Fibroblast of upper back skin (primary cell): ENCODE measurements at regions not wholly inside any gene's neighbourhood (a gene's known extent, or its start where the extent isn't known, plus 50 kb on each side); places are given as distances from the start of the nearest gene placed in this dataset.
"Not testable (repeated sequence)": the region's sequence is repeated elsewhere in the genome, so short reads cannot be mapped to it uniquely, and the experiment has no call there.

ENCODE experiments used
- DNase-seq: peaks from one replicate; pipeline ENCODE4 v3.0.0-alpha.2; 2013

- DNase-seq = peak; percentile 60
These were observed 138.2 kb downstream of the PLCE1 start for GRCh38 chr10:94131885-94132284.

GRCh38 chr10:94133239-94133638, 139.5 kb downstream of the PLCE1 start:
- peak; percentile 36 for DNase-seq

DNA sequence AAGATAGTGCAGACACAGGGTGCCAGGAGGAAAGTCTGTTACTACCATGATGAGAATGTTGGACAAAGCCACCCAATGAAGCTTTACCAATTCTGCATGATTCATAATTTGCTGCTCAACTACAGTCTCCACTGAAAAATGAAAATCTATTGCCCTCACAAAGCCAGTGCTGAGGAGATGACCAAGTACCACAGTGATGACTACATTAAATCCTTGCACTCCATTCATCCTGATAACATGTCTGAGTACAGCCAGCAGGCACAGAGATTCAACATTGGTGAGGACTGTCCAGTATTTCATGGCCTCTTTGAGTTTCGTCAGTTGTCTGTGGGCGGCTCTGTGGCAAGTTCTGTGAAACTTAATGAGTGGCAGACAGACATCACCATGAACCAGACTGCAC, 144.0 kb downstream of the PLCE1 start:
- no peak for DNase-seq

GRCh38 chr10:94138391-94138790, 144.7 kb downstream of the PLCE1 start:
- peak; percentile 70 for DNase-seq

DNA sequence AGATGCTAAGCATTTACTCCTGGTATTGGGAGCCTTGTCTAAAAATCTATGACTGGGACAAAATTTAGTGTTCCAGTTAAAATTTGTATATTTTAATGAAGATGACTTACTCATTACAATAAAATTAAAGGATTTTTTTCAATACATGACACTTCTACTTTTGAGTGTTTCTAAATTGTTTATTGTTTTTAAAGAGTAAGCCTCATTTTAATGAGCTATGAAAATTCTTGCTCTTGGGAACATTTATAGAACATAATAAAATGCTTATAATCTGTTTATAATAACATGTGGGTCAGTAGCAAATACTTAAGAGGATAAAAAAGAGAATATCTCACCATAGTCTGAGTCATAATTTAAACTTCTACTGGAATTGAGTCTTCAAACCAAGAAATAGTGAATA, 149.5 kb downstream of the PLCE1 start:
- no peak for DNase-seq

DNA sequence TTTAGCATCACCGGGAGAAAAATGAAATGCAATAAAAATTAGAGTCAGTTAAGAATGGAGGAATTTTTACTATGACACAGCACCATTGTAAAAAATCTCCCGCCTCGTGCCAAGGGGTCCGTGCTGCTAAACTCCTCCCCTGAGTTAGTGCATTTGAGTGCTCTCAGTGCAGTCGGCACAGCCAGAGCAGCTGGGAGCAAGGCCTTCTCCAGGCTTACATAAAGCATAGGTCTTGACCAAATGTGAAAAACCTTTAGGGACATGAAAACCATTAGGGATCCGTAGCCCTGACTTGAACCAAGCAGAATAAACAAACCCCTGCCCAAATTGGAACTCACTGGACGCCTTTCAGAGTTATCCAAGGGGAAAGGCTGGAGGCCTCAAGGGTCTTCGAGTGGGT, 152.6 kb downstream of the PLCE1 start:
- no peak for DNase-seq

DNA sequence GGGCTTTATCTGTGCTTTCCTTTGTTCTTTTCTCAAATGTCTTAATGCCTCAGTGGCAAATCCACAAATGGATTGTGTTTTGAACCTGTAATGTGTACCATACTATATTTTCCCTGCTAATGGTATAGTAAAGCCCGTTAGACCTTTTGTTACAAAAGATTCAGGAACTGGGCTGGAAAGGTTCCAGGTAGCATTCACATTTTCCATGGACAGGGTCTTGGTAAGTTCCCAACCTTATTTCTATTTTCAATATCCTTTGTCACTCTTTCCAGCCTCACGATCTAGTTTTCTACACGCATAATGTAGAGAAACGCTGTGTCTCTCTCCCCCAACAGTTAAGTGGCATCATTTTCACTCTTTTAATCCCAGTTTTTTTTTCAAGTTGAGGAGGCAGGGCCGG, 153.0 kb downstream of the PLCE1 start:
- no peak for DNase-seq

GRCh38 chr10:94149702-94150101, 156.0 kb downstream of the PLCE1 start:
- DNase-seq = no peak

- DNase-seq = no peak
These were observed 156.9 kb downstream of the PLCE1 start for GRCh38 chr10:94150541-94151184.

- DNase-seq = no peak
These were observed 162.1 kb downstream of the PLCE1 start for GRCh38 chr10:94155722-94156271.

DNA sequence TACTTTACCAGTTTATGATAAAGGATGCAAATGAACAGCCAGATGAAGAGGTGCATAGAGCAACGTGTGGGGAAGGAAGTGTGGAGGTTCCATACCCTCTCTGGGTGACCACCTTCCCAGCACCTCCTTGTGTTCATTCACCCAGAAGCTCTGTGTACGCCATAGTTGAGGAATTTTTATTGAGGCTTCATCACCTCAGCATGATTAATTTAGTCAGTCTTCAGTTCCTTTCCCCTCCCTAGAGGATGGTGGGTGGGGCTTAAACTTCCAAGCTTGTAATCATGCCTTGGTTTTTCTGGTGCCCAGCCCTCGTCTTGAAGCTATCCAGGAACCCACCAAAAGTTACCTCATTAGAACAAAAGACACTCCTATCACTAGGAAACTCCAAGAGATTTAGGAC, 162.7 kb downstream of the PLCE1 start:
- peak; percentile 25 for DNase-seq

DNA sequence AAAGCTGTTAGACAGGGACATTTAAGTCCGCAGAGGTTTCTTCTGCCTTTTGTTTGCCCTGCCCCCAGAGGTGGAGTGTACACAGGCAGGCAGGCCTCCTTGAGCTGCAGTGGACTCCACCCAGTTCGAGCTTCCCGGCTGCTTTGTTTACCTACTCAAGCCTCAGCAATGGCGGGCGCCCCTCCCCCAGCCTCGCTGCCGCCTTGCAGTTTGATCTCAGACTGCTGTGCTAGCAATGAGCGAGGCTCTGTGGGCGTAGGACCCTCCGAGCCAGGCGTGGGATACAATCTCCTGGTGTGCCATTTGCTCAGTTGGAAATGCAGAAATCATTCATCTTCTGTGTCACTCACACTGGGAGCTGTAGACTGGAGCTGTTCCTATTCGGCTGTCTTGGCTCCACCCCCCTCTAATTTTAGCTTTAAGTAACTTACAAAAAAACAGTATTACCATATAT, 171.5 kb downstream of the PLCE1 start:
- not testable (repeated sequence) for DNase-seq

DNA sequence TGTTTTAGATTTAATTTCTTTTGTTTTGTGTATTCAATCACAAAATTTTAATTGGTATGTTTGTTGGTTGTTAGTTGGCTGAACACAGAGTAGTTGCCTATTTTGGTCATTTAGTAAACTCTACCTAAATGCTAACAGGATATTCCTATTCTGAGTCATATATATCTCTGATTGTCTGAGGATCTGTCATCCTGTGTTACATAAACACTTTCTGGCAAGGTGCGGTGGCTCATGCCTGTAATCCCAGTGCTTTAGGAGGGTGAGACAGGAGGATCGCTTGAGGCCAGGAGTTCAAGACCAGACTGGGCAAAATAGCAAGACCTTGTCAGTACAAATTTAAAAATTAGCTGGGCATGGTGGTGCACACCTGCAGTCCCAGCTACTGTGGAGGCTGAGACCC, 178.6 kb downstream of the PLCE1 start:
- no peak for DNase-seq

DNA sequence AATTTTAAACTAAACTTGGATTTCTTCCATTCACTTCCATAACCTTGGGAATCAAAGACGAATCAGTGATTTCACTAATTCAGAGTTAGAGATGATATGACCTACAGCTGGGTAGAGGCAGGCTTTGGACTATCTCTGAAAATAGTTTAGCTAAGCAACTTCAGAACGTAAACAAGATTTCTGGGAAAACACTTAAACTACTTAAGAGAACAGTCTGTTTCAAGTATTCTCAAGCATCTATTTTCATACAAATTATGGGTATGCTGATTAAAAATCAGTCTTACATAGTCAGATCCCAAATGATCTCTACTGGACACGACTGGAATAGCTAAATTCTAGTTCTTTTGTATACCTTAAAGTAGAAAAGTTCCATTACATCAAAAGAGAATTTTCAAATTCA, 179.9 kb downstream of the PLCE1 start:
- DNase-seq = no peak

- DNase-seq = no peak
These were observed 181.1 kb downstream of the PLCE1 start for GRCh38 chr10:94174838-94175237.

DNA sequence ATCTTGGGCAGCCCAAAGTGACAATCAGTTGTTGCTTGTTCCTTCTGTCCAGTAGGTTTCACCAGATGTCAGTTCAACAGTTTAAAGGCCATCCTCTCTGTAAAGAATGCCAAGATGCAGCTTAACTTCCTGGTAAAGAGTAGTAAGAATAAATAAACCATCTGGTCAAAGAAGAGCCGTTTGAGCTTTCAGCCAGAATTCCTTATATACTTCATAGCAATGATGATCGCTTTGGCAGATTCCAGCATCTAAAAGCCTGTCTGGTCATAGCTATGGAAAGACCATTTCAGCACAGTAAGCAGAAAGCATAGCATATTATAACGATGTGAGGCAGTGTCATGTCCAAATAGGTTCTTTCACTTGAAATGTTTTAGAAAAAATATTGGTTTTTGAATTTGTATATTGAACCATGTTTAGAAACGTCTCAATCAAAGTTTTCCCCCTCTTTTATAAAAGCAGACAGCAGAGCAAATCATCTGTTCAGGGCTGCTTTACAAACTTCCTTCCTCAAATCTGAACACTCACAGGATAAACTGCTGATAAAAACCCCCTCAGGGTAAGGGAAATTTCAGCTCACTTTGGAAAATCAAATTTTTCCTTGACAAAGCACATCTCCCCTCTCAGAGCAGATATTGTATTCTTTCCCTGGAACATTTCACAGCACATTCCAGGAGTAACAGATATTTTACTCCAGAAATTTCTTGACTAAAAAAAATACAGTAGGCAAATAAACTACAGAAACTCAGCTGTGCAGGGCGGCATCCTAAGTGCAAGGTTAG, 184.1 kb downstream of the NOC3L start:
- DNase-seq = peak; percentile 8

- DNase-seq = no peak
These were observed 182.2 kb downstream of the NOC3L start for GRCh38 chr10:94180576-94180975.

- DNase-seq = peak; percentile 99
These were observed 179.0 kb downstream of the NOC3L start for GRCh38 chr10:94183666-94184264.

GRCh38 chr10:94186722-94187121, 176.0 kb downstream of the NOC3L start:
- no peak for DNase-seq

- DNase-seq = no peak
These were observed 170.4 kb downstream of the NOC3L start for GRCh38 chr10:94192333-94192732.

GRCh38 chr10:94192974-94193373, 169.8 kb downstream of the NOC3L start:
- DNase-seq = no peak

DNA sequence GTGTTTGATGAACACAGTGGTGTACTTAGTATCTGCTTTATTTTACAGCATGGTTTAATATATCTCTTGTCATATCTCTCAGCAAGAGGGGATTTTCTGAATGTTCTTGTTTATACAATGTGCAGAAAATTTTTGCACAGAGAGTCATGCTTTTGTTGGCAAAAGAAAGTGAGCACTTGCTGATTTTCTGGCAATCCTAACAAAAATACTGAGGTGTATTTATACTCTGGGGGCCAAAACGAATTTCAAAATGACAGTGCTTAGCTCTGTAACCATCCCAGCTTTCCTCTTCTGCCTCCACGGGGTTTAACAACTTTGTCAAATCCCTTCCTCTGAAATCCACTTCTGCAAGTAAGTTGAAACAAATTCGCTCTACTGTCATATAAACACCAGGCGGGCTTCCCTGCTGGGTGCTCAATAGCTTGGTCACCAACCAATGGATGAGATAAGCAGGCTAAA, 169.2 kb downstream of the NOC3L start:
- DNase-seq = peak; percentile 80

GRCh38 chr10:94194256-94194655, 168.5 kb downstream of the NOC3L start:
- DNase-seq = peak; percentile 71

GRCh38 chr10:94197241-94197640, 165.5 kb downstream of the NOC3L start:
- DNase-seq = no peak
